Upper lobe of left lung (tissue), 6 donors: ENCODE measurements at regions not wholly inside any gene's neighbourhood (a gene's known extent, or its start where the extent isn't known, plus 50 kb on each side); places are given as distances from the start of the nearest gene placed in this dataset.

ENCODE experiments used
- ATAC-seq, 2 donors: fragments of 200-7000 bp; cut with Tn5 transposase; one replicate each; pipeline ENCODE4 v1.9.1; 2022; ENCODE audit warnings: mild to moderate bottlenecking in 2 of 2, moderate library complexity in 2 of 2; ENCODE audit not compliant: low FRiP score in 2 of 2
- DNase-seq, 2 donors: peaks; one replicate each; pipeline ENCODE4 v3.0.0-alpha.2; 2019 to 2020
- H3K27ac ChIP-seq, 4 donors: fragments of 200-600 bp; sonication (generic); one replicate each; pipeline ENCODE4 v1.5.1; 2016 to 2019
- H3K27me3 ChIP-seq, 4 donors: fragments of 200-600 bp; sonication (generic); one replicate each; pipeline ENCODE4 v1.5.1; 2017 to 2019
- H3K36me3 ChIP-seq, 4 donors: fragments of 200-600 bp; sonication (generic); one replicate each; pipeline ENCODE4 v1.5.1; 2016 to 2019
- H3K4me1 ChIP-seq, 4 donors: fragments of 200-600 bp; sonication (generic); one replicate each; pipeline ENCODE4 v1.5.1; 2018 to 2019
- H3K4me3 ChIP-seq, 4 donors: fragments of 200-600 bp; sonication (generic); one replicate each; pipeline ENCODE4 v1.5.1; 2017 to 2019; ENCODE audit warnings: mild to moderate bottlenecking in 2 of 4, moderate library complexity in 1 of 4
- H3K9me3 ChIP-seq, 4 donors: fragments of 200-600 bp; sonication (generic); one replicate each; pipeline ENCODE4 v1.5.1; 2018 to 2019
- EP300 ChIP-seq, 4 donors: sonication (generic); formaldehyde crosslinking; IDR thresholded peaks; one replicate each; pipeline ENCODE4 v1.5.1; 2017; ENCODE audit warnings: antibody characterized with exemption in 4 of 4, control low read depth in 2 of 4
- POLR2A ChIP-seq, 4 donors: fragments of 450-650 bp; IDR thresholded peaks; one replicate each; pipeline ENCODE4 v1.5.1; 2016 to 2017; ENCODE audit warnings: antibody characterized with exemption in 4 of 4, mild to moderate bottlenecking in 2 of 4
- POLR2AphosphoS5 ChIP-seq, 2 donors: sonication (generic); formaldehyde crosslinking; IDR thresholded peaks; one replicate each; pipeline ENCODE4 v1.5.1; 2017; ENCODE audit warnings: antibody characterized with exemption in 2 of 2
- WGBS, 2 donors: methylation state at CpG; one replicate each; pipeline ENCODE4 v1.1.5; 2017 to 2018; 5-methylcytosine and 5-hydroxymethylcytosine counted together
- TF ChIP-seq, protein P1 (sequence below), 6 experiments: fragments of 450-650 bp in 4 of 6; fragments of 200-600 bp in 2 of 6; sonication (generic) in 2 of 6; IDR thresholded peaks; one replicate each; pipeline ENCODE4 v1.5.1; 2016 to 2019; ENCODE audit warnings: antibody characterized with exemption in 6 of 6
- donor health status: DM: no; HTN: no; CAD: no; lungs with moderate emphysema.
- donor health status: DM: no; HTN: yes; CAD: no; lungs with severe emphysema.

DNA sequence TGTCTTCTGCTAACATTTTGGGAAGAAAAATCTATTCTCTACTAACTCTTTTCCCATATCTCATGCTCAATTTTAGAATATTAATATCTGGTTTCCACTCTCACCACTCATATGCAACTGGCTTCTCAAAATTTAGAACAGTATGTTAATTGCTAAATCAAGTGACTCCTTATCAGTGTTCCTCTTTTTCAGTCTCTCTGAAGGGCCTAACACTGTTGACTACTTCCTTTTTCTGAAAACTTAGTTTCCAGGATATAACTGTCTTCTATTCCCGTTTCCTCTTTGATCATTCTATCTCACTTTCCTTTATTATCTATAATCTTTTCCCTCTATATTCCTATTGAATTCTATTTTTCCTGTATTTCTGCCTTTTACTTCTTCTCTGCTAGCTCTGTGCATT, 1717.2 kb upstream of the C9orf72 start:
- ATAC-seq, result no peak
- 30 to 36% methylated on average over 1 of the region's 1 CpG for WGBS, 2 donors

DNA sequence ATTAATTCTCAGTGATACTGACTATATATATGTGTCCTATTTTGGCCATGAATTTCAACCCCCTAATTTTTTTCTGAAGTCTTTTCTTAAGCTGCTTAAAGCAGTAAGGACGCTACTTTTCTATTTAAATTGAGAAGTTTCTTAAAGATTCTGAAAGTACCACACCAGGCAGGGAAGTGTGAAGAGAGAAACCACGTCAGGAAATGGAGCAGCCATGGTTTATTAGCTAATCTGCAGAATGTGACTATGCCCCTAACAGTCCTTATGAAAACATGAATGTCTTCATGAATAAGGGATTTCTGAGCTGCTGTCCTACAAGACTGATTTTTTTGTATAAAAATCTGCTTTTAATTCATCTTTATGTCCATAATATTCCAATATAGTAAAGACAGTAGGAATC, 1724.3 kb upstream of the C9orf72 start:
- Histone ChIP-seq H3K4me3 (no peak overlapping the region), H3K36me3 (no peaks in the 10 kb centered on the region), H3K9me3 (peaks cover 0 to 9% (median 1%) of the 10 kb centered on the region in 4 donors), H3K4me1 (no peaks in the 10 kb centered on the region), H3K27me3 (no peaks in the 10 kb centered on the region), H3K27ac (no peak overlapping the region)
- no peak for DNase-seq
- TF ChIP-seq EP300 (IDR thresholded peaks at IDR 0.05) (no peak), POLR2A (IDR thresholded peaks at IDR 0.05) (no peak), POLR2AphosphoS5 (IDR thresholded peaks at IDR 0.05) (no peak)
- TF ChIP-seq, protein P1, sequence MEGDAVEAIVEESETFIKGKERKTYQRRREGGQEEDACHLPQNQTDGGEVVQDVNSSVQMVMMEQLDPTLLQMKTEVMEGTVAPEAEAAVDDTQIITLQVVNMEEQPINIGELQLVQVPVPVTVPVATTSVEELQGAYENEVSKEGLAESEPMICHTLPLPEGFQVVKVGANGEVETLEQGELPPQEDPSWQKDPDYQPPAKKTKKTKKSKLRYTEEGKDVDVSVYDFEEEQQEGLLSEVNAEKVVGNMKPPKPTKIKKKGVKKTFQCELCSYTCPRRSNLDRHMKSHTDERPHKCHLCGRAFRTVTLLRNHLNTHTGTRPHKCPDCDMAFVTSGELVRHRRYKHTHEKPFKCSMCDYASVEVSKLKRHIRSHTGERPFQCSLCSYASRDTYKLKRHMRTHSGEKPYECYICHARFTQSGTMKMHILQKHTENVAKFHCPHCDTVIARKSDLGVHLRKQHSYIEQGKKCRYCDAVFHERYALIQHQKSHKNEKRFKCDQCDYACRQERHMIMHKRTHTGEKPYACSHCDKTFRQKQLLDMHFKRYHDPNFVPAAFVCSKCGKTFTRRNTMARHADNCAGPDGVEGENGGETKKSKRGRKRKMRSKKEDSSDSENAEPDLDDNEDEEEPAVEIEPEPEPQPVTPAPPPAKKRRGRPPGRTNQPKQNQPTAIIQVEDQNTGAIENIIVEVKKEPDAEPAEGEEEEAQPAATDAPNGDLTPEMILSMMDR (IDR thresholded peaks at IDR 0.05), result no peak
- 36 to 37% methylated on average over 2 of the region's 2 CpGs for WGBS, 2 donors
- ATAC-seq, result no peak

More for the DNA sequence above, 1717.2 kb upstream of the C9orf72 start:
- Histone ChIP-seq H3K9me3 (peaks cover 0 to 9% (median 1%) of the 10 kb centered on the region in 4 donors), H3K36me3 (no peaks in the 10 kb centered on the region), H3K4me1 (no peaks in the 10 kb centered on the region), H3K27ac (no peak overlapping the region), H3K4me3 (no peak overlapping the region), H3K27me3 (no peaks in the 10 kb centered on the region)
- DNase-seq, result no peak
- TF ChIP-seq EP300 (IDR thresholded peaks at IDR 0.05) (no peak), POLR2AphosphoS5 (IDR thresholded peaks at IDR 0.05) (no peak), POLR2A (IDR thresholded peaks at IDR 0.05) (no peak)
- TF ChIP-seq, protein P1 (IDR thresholded peaks at IDR 0.05), result no peak

DNA sequence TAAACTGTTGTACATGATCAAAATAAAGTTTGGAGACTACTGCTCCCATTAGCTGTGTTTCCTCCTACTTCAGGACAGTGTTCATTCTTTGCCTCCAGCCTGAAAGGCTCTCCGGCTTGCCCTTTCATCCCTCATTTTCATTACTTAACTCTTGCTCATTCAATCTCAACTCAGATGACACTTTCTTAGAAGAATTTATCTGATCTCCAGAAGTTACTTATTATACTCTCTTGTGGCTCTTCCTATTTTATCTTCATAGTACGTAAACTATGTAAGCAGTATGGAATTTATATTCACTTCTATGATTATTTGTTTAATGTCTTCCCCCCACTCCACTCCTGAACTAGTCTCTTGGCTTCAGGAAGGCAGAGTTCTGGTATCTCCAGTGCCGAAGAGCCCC, 1737.9 kb upstream of the C9orf72 start:
- 66 to 71% methylated on average over 3 of the region's 3 CpGs for WGBS, 2 donors
- Histone ChIP-seq H3K27ac (no peak overlapping the region), H3K9me3 (no peaks in the 10 kb centered on the region), H3K27me3 (no peaks in the 10 kb centered on the region), H3K36me3 (no peaks in the 10 kb centered on the region), H3K4me1 (no peaks in the 10 kb centered on the region), H3K4me3 (no peak overlapping the region)
- TF ChIP-seq, protein P1 (IDR thresholded peaks at IDR 0.05), result no peak
- no peak for TF ChIP-seq EP300 (IDR thresholded peaks at IDR 0.05)
- TF ChIP-seq POLR2A (IDR thresholded peaks at IDR 0.05), result no peak
- TF ChIP-seq POLR2AphosphoS5 (IDR thresholded peaks at IDR 0.05), result no peak
- ATAC-seq (no peak), DNase-seq (no peak)

DNA sequence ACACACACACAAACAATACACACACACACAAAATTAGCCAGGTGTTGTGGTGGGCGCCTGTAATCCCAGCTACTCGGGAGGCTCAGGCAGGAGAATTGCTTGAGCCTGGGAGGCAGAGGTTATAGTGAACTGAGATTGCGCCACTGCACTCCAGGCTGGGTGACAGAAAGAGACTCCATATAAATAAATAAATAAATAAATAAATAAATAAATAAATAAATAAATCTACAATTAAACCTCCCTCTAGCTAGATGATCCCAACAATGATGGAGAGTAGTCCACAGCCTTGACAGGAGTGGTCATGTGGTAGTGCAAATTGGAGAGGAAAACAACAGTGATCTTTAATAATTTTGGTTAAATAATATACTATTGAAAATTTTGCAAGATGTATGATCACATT, 1739.0 kb upstream of the C9orf72 start:
- Histone ChIP-seq H3K4me3 (no peak overlapping the region), H3K36me3 (no peaks in the 10 kb centered on the region), H3K4me1 (no peaks in the 10 kb centered on the region), H3K27me3 (no peaks in the 10 kb centered on the region), H3K9me3 (no peaks in the 10 kb centered on the region), H3K27ac (no peak overlapping the region)
- TF ChIP-seq, protein P1 (IDR thresholded peaks at IDR 0.05), result no peak
- no peak for TF ChIP-seq POLR2AphosphoS5 (IDR thresholded peaks at IDR 0.05)
- TF ChIP-seq EP300 (IDR thresholded peaks at IDR 0.05), result no peak
- TF ChIP-seq POLR2A (IDR thresholded peaks at IDR 0.05), result no peak
- WGBS, 2 donors, result 92 to 97% methylated on average over 3 of the region's 3 CpGs
- ATAC-seq (no peak), DNase-seq (no peak)

DNA sequence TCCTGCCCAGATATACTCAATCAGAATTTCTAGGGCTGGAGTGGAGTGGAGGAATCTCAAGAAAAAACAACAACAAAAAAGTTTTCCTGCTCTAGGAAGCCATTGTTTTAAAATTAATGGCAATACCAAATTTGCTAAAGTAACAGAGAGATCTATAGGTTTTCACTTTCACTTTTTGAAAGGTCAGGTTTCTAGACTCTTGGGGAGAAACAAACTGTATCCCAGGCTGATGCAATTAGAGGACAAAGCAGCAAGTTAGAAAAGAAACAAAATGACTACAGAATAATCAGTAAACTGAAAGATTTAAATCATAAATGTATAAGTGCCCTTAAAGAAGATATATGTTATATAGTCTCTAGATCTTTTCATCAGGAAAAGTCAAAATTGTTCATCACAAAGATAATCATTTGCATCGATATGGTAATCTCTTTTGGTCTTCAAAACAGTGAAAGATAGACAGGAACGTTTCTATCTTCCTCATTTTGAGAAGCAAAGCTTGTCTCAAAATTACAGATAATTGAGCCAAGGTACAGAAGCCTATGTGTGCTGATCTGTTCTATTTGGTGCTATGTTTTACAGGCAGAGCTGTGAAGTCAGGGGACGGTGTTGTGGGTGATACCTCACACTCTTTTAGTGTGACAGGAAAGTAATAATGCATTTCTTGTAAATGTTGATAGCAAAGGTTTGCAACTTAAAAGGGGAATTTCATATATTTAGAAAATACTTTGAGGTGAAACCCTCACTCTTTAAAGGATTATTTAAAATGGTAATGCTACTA, 1746.6 kb upstream of the C9orf72 start:
- ATAC-seq, result no peak
- no peak for DNase-seq
- Histone ChIP-seq H3K27ac (no peak overlapping the region), H3K27me3 (no peaks in the 10 kb centered on the region), H3K36me3 (no peaks in the 10 kb centered on the region), H3K4me1 (no peaks in the 10 kb centered on the region), H3K9me3 (peaks cover 0 to 4% (median 0%) of the 10 kb centered on the region in 4 donors), H3K4me3 (no peak overlapping the region)
- WGBS, 2 donors, result 62 to 63% methylated on average over 3 of the region's 3 CpGs
- TF ChIP-seq POLR2AphosphoS5 (IDR thresholded peaks at IDR 0.05) (no peak), EP300 (IDR thresholded peaks at IDR 0.05) (no peak), POLR2A (IDR thresholded peaks at IDR 0.05) (no peak)
- TF ChIP-seq, protein P1 (IDR thresholded peaks at IDR 0.05), result no peak
